ENCODE measurements at regions not wholly inside any gene's neighbourhood (a gene's known extent, or its start where the extent isn't known, plus 50 kb on each side); places are given as distances from the start of the nearest gene placed in this dataset.

GRCh38 chr16:73840728-73841127 is 455.9 kb upstream of the PSMD7 start:
- DNase-seq, result no peak
- Histone ChIP-seq H3K4me3 (ENCODE audit: low read length) (no peak overlapping the region), H3K27ac (ENCODE audit: low read length) (no peak overlapping the region), H3K9me3 (ENCODE audit: low read length) (no peaks in the 10 kb centered on the region), H3K9ac (ENCODE audit: low read length) (no peak overlapping the region), H3K36me3 (ENCODE audit: low read depth, low read length) (no peaks in the 10 kb centered on the region), H4K20me1 (ENCODE audit: low read length) (no peaks in the 10 kb centered on the region), H3K4me1 (ENCODE audit: insufficient read depth, low read length) (no peaks in the 10 kb centered on the region), H3K27me3 (ENCODE audit: low read length) (no peaks in the 10 kb centered on the region), H3K79me2 (ENCODE audit: low read length) (no peaks in the 10 kb centered on the region), H3K9me2 (replicated peaks; ENCODE audit: low read length) (no peaks in the 10 kb centered on the region), H2AFZ (ENCODE audit: low read length) (no peak overlapping the region), H3K4me2 (ENCODE audit: low read length) (no peak overlapping the region), H3F3A (ENCODE audit: low read length, unreplicated experiment) (no peaks in the 10 kb centered on the region)
- BruUV-seq (replicated peaks), result no TSS peak
- ChIA-PET POLR2A (ENCODE audit: unreplicated experiment) (no interaction called here), CTCF (no interaction called here)
- no peak for ATAC-seq
- TF ChIP-seq CTCF (conservative IDR thresholded peaks at IDR 0.05; ENCODE audit: low read depth, low read length) (no peak), EZH2phosphoT487 (IDR thresholded peaks at IDR 0.05; ENCODE audit: borderline replicate concordance, low read length) (no peak), EZH2 (IDR thresholded peaks at IDR 0.05; ENCODE audit: low read length, unreplicated experiment) (no peak)
- intact Hi-C loops (cut with micrococcal nuclease), result no loop called here

GRCh38 chr16:73831220-73831619 is 465.4 kb upstream of the PSMD7 start:
- Histone ChIP-seq H3K9me3 (ENCODE audit: low read length) (no peaks in the 10 kb centered on the region), H3K9me2 (replicated peaks; ENCODE audit: low read length) (no peaks in the 10 kb centered on the region), H3K36me3 (ENCODE audit: low read depth, low read length) (no peaks in the 10 kb centered on the region), H3K4me3 (ENCODE audit: low read length) (no peak overlapping the region), H2AFZ (ENCODE audit: low read length) (no peak overlapping the region), H3K79me2 (ENCODE audit: low read length) (no peaks in the 10 kb centered on the region), H3K27me3 (ENCODE audit: low read length) (no peaks in the 10 kb centered on the region), H3F3A (ENCODE audit: low read length, unreplicated experiment) (no peaks in the 10 kb centered on the region), H3K4me2 (ENCODE audit: low read length) (no peak overlapping the region), H4K20me1 (ENCODE audit: low read length) (no peaks in the 10 kb centered on the region), H3K4me1 (ENCODE audit: insufficient read depth, low read length) (no peaks in the 10 kb centered on the region), H3K27ac (ENCODE audit: low read length) (no peak overlapping the region), H3K9ac (ENCODE audit: low read length) (no peak overlapping the region)
- DNase-seq (no peak), ATAC-seq (no peak)
- TF ChIP-seq CTCF (conservative IDR thresholded peaks at IDR 0.05; ENCODE audit: low read depth, low read length) (no peak), EZH2 (IDR thresholded peaks at IDR 0.05; ENCODE audit: low read length, unreplicated experiment) (no peak), EZH2phosphoT487 (IDR thresholded peaks at IDR 0.05; ENCODE audit: borderline replicate concordance, low read length) (no peak)
- intact Hi-C loops (cut with micrococcal nuclease), result no loop called here
- CTCF ChIA-PET, result no interaction called here
- POLR2A ChIA-PET (ENCODE audit: unreplicated experiment), result no interaction called here
- no TSS peak for BruUV-seq (replicated peaks)

GRCh38 chr16:73823205-73823849 is 473.3 kb upstream of the PSMD7 start:
- Histone ChIP-seq H3K4me1 (ENCODE audit: insufficient read depth, low read length) (no peaks in the 10 kb centered on the region), H3K27ac (ENCODE audit: low read length) (no peak overlapping the region), H2AFZ (ENCODE audit: low read length) (no peak overlapping the region), H3K4me3 (ENCODE audit: low read length) (no peak overlapping the region), H3F3A (ENCODE audit: low read length, unreplicated experiment) (no peaks in the 10 kb centered on the region), H4K20me1 (ENCODE audit: low read length) (no peaks in the 10 kb centered on the region), H3K9ac (ENCODE audit: low read length) (no peak overlapping the region), H3K4me2 (ENCODE audit: low read length) (no peak overlapping the region), H3K27me3 (ENCODE audit: low read length) (no peaks in the 10 kb centered on the region), H3K36me3 (ENCODE audit: low read depth, low read length) (no peaks in the 10 kb centered on the region), H3K9me2 (replicated peaks; ENCODE audit: low read length) (no peaks in the 10 kb centered on the region), H3K79me2 (ENCODE audit: low read length) (no peaks in the 10 kb centered on the region), H3K9me3 (ENCODE audit: low read length) (no peaks in the 10 kb centered on the region)
- ATAC-seq, result no peak
- no TSS peak for BruUV-seq (replicated peaks)
- TF ChIP-seq CTCF (conservative IDR thresholded peaks at IDR 0.05; ENCODE audit: low read depth, low read length) (no peak), EZH2phosphoT487 (IDR thresholded peaks at IDR 0.05; ENCODE audit: borderline replicate concordance, low read length) (no peak), EZH2 (IDR thresholded peaks at IDR 0.05; ENCODE audit: low read length, unreplicated experiment) (no peak)
- ChIA-PET CTCF (no interaction called here), POLR2A (ENCODE audit: unreplicated experiment) (no interaction called here)
- intact Hi-C loops (cut with micrococcal nuclease), result no loop called here
- no peak for DNase-seq

Measured in PC-3 (cell line).